Neuronal stem cell (in vitro differentiated cells): ENCODE measurements at regions not wholly inside any gene's neighbourhood (a gene's known extent, or its start where the extent isn't known, plus 50 kb on each side); places are given as distances from the start of the nearest gene placed in this dataset.
"Not testable (repeated sequence)": the region's sequence is repeated elsewhere in the genome, so short reads cannot be mapped to it uniquely, and the experiment has no call there.

Experiments
- DNase-seq: peaks from one replicate; pipeline ENCODE4 v3.0.0-alpha.2; 2013; ENCODE audit warnings: low spot score
- H2AFZ ChIP-seq: one replicate; pipeline ENCODE4 v1.6.1; 2013; ENCODE audit warnings: mild to moderate bottlenecking, low read length, inconsistent platforms
- H2AK5ac ChIP-seq: 2 replicates; pipeline ENCODE4 v1.6.1; 2013; ENCODE audit warnings: low read depth, mild to moderate bottlenecking, inconsistent platforms, low read length, moderate library complexity, mixed read lengths
- H2BK120ac ChIP-seq: 2 replicates; pipeline ENCODE4 v1.6.1; 2013; ENCODE audit warnings: low read depth, mild to moderate bottlenecking, inconsistent platforms, low read length, moderate library complexity, mixed read lengths
- H2BK12ac ChIP-seq: one replicate; pipeline ENCODE4 v1.6.1; 2013; ENCODE audit warnings: low read length, inconsistent platforms
- H2BK15ac ChIP-seq: 2 replicates; pipeline ENCODE4 v1.6.1; 2013; ENCODE audit warnings: mild to moderate bottlenecking, low read length, inconsistent platforms, mixed read lengths
- H2BK5ac ChIP-seq: one replicate; pipeline ENCODE4 v1.6.1; 2013; ENCODE audit warnings: inconsistent platforms, mild to moderate bottlenecking, low read length, moderate library complexity
- H3K14ac ChIP-seq: one replicate; pipeline ENCODE4 v1.6.1; 2013; ENCODE audit warnings: low read length, inconsistent platforms
- H3K18ac ChIP-seq: 2 replicates; pipeline ENCODE4 v1.6.1; 2013; ENCODE audit warnings: low read length, inconsistent platforms
- H3K23ac ChIP-seq: 2 replicates; pipeline ENCODE4 v1.6.1; 2013; ENCODE audit warnings: low read depth, mild to moderate bottlenecking, mixed read lengths, low read length, inconsistent platforms; ENCODE audit not compliant: poor library complexity
- H3K27ac ChIP-seq: replicated peaks from 3 replicates; pipeline ENCODE4 v1.5.1; 2013; ENCODE audit warnings: low read length, inconsistent platforms
- H3K27me3 ChIP-seq, 3 experiments: 2 replicates each; pipeline ENCODE4 v1.6.1; 2013; ENCODE audit warnings: low read length in 3 of 3, mild to moderate bottlenecking in 2 of 3, inconsistent platforms in 1 of 3, low read depth in 1 of 3, mixed read lengths in 1 of 3, moderate library complexity in 1 of 3; ENCODE audit not compliant: control insufficient read depth in 3 of 3, insufficient read depth in 3 of 3
- H3K36me3 ChIP-seq, 2 donors: replicated peaks in 1 of 2; 2 replicates each; pipeline ENCODE4 v1.6.1; 2013; ENCODE audit warnings: low read length in 2 of 2; ENCODE audit not compliant: control insufficient read depth in 2 of 2, insufficient read depth in 2 of 2
- H3K4ac ChIP-seq: 2 replicates; pipeline ENCODE4 v1.6.1; 2013; ENCODE audit warnings: inconsistent platforms, mild to moderate bottlenecking, low read length, moderate library complexity
- H3K4me1 ChIP-seq, 2 donors: 1 replicate in 1 of 2; 2 replicates in 1 of 2; pipeline ENCODE4 v1.6.1; 2013; ENCODE audit warnings: low read length in 2 of 2, low read depth in 1 of 2; ENCODE audit not compliant: control insufficient read depth in 2 of 2, insufficient read depth in 1 of 2
- H3K4me2 ChIP-seq: one replicate; pipeline ENCODE4 v1.6.1; 2013; ENCODE audit warnings: mild to moderate bottlenecking, low read length, inconsistent platforms; ENCODE audit not compliant: insufficient read depth, poor library complexity, severe bottlenecking
- H3K4me3 ChIP-seq, 2 donors: 2 replicates each; pipeline ENCODE4 v1.5.1; 2013; ENCODE audit warnings: low read length in 2 of 2, mild to moderate bottlenecking in 2 of 2, inconsistent platforms in 1 of 2, moderate library complexity in 1 of 2
- H3K79me1 ChIP-seq: one replicate; pipeline ENCODE4 v1.6.1; 2013; ENCODE audit warnings: low read depth, mild to moderate bottlenecking, inconsistent platforms, low read length, moderate library complexity
- H3K9ac ChIP-seq: one replicate; pipeline ENCODE4 v1.6.1; 2013; ENCODE audit warnings: mild to moderate bottlenecking, low read depth, low read length, inconsistent platforms; ENCODE audit not compliant: poor library complexity
- H3K9me3 ChIP-seq, 2 donors: replicated peaks in 1 of 2; 2 replicates each; pipeline versions ENCODE3 to v1.6.1; 2013; ENCODE audit warnings: low read length in 2 of 2, mild to moderate bottlenecking in 2 of 2, inconsistent platforms in 1 of 2, low read depth in 1 of 2, mixed read lengths in 1 of 2, moderate library complexity in 1 of 2; ENCODE audit not compliant: control insufficient read depth in 2 of 2, insufficient read depth in 1 of 2
- H4K8ac ChIP-seq: one replicate; pipeline ENCODE4 v1.6.1; 2013; ENCODE audit warnings: low read depth, mild to moderate bottlenecking, inconsistent platforms, low read length, moderate library complexity
- H4K91ac ChIP-seq: one replicate; pipeline ENCODE4 v1.6.1; 2013; ENCODE audit warnings: low read length, low read depth, mild to moderate bottlenecking, inconsistent platforms; ENCODE audit not compliant: poor library complexity
- WGBS, 2 donors: extraction: QIAGEN DNeasy Blood & Tissue Kit; methylation state at CpG; one replicate each; pipeline ENCODE4 v1.1.7; 2013; ENCODE audit warnings: missing lambda C conversion rate in 2 of 2, mixed read lengths in 1 of 2; ENCODE audit not compliant: insufficient read length in 2 of 2, insufficient replicate concordance in 1 of 2; ENCODE audit errors: extremely low coverage in 2 of 2; 5-methylcytosine and 5-hydroxymethylcytosine counted together

DNA sequence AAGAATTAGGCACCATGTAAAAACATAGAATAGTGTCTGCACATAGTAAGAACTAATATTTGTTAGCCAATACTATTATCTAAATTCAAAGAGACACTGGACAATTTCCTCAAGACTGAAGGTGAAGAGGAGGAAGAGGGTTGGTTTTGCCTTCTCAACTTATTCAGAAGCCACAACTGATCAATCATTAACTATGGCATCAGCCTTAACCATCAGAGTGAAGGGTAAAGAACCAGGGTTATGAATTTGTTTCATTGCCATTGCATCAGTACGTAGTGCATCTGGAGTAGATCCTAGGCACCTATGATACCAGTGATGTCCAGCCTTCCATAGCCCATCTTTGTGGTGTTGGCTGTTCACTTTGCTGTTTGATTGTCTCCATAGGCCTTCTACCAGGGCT, 421.7 kb upstream of the DEPDC1 start:
- H3K4ac ChIP-seq = no peak overlapping the region
- H2BK5ac ChIP-seq = no peak overlapping the region
- H3K14ac ChIP-seq = no peak overlapping the region
- no peaks in the 10 kb centered on the region for H3K79me1 ChIP-seq
- no peak overlapping the region for H2AFZ ChIP-seq
- no peaks in the 10 kb centered on the region for H3K27me3 ChIP-seq
- no peak overlapping the region for H2BK120ac ChIP-seq
- H2BK12ac ChIP-seq = no peak overlapping the region
- no peak overlapping the region for H4K91ac ChIP-seq
- no peak overlapping the region for H3K23ac ChIP-seq
- no peak overlapping the region for H3K4me3 ChIP-seq
- H3K18ac ChIP-seq = no peak overlapping the region
- H3K36me3 ChIP-seq = no peaks in the 10 kb centered on the region
- no peak overlapping the region for H3K4me2 ChIP-seq
- H2AK5ac ChIP-seq = no peak overlapping the region
- H3K4me1 ChIP-seq = no peaks in the 10 kb centered on the region
- H3K9me3 ChIP-seq = no peaks in the 10 kb centered on the region
- no peak overlapping the region for H4K8ac ChIP-seq
- H3K27ac ChIP-seq = no peak overlapping the region
- no CpG with 5 or more reads among the region's 1 CpG for WGBS, 2 donors
- no peak overlapping the region for H3K9ac ChIP-seq
- no peak overlapping the region for H2BK15ac ChIP-seq
- no peak for DNase-seq

DNA sequence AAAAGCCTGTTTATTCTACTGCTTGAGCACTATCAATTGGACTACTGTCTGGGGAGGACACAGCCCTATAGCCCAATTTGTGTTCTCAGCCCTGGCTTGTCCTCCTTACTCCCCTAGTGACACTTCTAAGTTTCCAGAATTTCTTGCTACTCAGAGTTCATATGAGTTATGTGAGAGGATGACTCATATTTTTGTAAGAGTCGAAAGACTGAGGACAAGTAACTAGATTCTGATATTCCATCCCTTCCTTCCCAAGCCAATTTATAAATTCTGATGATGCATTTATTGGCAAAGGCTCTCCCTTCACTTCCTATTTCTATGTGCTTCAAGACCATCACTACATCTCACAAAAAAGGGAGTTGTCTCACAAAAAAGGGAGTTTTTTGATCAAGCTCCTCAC, 422.2 kb upstream of the DEPDC1 start:
- Histone ChIP-seq H3K23ac (no peak overlapping the region), H2AK5ac (no peak overlapping the region), H2BK120ac (no peak overlapping the region), H3K4me1 (no peaks in the 10 kb centered on the region), H3K9ac (no peak overlapping the region), H3K18ac (no peak overlapping the region), H3K4ac (no peak overlapping the region), H2BK5ac (no peak overlapping the region), H3K4me3 (no peak overlapping the region), H2BK12ac (no peak overlapping the region), H3K9me3 (no peaks in the 10 kb centered on the region), H3K14ac (no peak overlapping the region), H4K8ac (no peak overlapping the region), H3K4me2 (no peak overlapping the region), H2BK15ac (no peak overlapping the region), H3K27ac (no peak overlapping the region), H3K36me3 (no peaks in the 10 kb centered on the region), H3K79me1 (no peaks in the 10 kb centered on the region), H3K27me3 (no peaks in the 10 kb centered on the region), H4K91ac (no peak overlapping the region), H2AFZ (no peak overlapping the region)
- WGBS, 2 donors = no CpG with 5 or more reads among the region's 1 CpG
- DNase-seq = no peak

DNA sequence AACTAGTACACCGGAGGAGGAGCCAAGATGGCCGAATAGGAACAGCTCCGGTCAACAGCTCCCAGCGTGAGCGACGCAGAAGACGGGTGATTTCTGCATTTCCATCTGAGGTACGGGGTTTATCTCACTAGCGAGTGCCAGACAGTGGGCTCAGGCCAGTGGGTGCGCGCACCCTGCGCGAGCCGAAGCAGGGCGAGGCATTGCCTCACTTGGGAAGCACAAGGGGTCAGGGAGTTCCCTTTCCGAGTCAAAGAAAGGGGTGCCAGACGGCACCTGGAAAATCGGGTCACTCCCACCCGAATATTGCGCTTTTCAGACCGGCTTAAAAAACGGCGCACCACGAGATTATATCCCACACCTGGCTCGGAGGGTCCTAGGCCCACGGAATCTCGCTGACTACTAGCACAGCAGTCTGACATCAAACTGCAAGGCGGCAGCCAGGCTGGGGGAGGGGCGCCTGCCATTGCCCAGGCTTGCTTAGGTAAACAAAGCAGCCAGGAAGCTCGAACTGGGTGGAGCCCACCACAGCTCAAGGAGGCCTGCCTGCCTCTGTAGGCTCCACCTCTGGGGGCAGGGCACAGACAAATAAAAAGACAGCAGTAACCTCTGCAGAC, 426.7 kb upstream of the DEPDC1 start:
- H2BK15ac ChIP-seq, H3K14ac ChIP-seq, H2BK12ac ChIP-seq, H3K9ac ChIP-seq, H3K27me3 ChIP-seq, H2AK5ac ChIP-seq, H3K4me2 ChIP-seq, H3K79me1 ChIP-seq, H3K4me1 ChIP-seq, H2AFZ ChIP-seq, H3K27ac ChIP-seq, H3K23ac ChIP-seq, H3K9me3 ChIP-seq, H4K91ac ChIP-seq, H3K18ac ChIP-seq, H3K4ac ChIP-seq, H2BK5ac ChIP-seq, H4K8ac ChIP-seq, DNase-seq, H3K4me3 ChIP-seq, H3K36me3 ChIP-seq, H2BK120ac ChIP-seq: not testable (repeated sequence)
- WGBS, 2 donors = no CpG with 5 or more reads among the region's 30 CpGs

DNA sequence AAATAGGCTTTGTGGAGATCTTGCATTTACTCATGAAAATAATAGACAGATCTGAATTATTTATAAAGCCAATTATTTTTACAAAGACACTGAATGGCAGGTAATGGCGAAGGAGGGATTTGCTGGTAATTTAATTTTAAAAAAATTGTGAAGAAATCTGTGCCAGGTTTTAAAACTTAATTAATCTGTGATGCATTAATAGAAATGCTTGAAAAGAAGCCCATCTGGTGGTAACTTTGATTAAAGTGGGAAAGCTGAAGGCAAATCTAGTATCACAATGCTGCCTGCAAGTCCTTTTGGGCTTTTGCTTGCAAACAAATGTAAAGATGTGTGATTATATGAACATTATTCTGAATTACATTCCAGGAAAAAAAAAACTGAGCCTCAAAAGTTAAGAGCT, 433.2 kb upstream of the DEPDC1 start:
- H3K9me3 ChIP-seq = no peaks in the 10 kb centered on the region
- H2AFZ ChIP-seq = no peak overlapping the region
- no CpG with 5 or more reads among the region's 1 CpG for WGBS, 2 donors
- no peak overlapping the region for H2BK15ac ChIP-seq
- no peak overlapping the region for H2BK12ac ChIP-seq
- no peak overlapping the region for H3K18ac ChIP-seq
- no peak overlapping the region for H3K23ac ChIP-seq
- H2BK5ac ChIP-seq = no peak overlapping the region
- H3K27ac ChIP-seq = no peak overlapping the region
- H3K79me1 ChIP-seq = no peaks in the 10 kb centered on the region
- no peaks in the 10 kb centered on the region for H3K27me3 ChIP-seq
- DNase-seq = no peak
- H4K91ac ChIP-seq = no peak overlapping the region
- H2AK5ac ChIP-seq = no peak overlapping the region
- no peak overlapping the region for H4K8ac ChIP-seq
- no peak overlapping the region for H3K9ac ChIP-seq
- no peak overlapping the region for H3K4ac ChIP-seq
- no peak overlapping the region for H3K4me3 ChIP-seq
- H2BK120ac ChIP-seq = no peak overlapping the region
- H3K14ac ChIP-seq = no peak overlapping the region
- no peak overlapping the region for H3K4me2 ChIP-seq
- H3K4me1 ChIP-seq = peaks cover 0 to 3% of the 10 kb centered on the region in 2 donors
- no peaks in the 10 kb centered on the region for H3K36me3 ChIP-seq
